MCF 10A (cell line): ENCODE measurements at regions not wholly inside any gene's neighbourhood (a gene's known extent, or its start where the extent isn't known, plus 50 kb on each side); places are given as distances from the start of the nearest gene placed in this dataset.

Experiments
- BruUV-seq: library from RNA; stranded (reverse); fragments of 400-500 nt; replicated peaks from 2 replicates; lab custom pipeline; 2021; lab: Mats Ljungman, UMichigan
- CTCF ChIA-PET: fragments of 300-600 bp; sonication (Branson Sonifier 250); formaldehyde crosslinking; extraction: SDS; loops from one replicate; lab custom pipeline; 2021; ENCODE audit warnings: antibody characterized with exemption, inconsistent platforms; lab: Yijun Ruan, JAX
- POLR2A ChIA-PET: fragments of 300-600, 350-650 bp; sonication (Branson Sonifier 250); formaldehyde crosslinking; extraction: SDS; loops from one replicate; lab custom pipeline; 2020; ENCODE audit warnings: antibody characterized with exemption, inconsistent platforms; lab: Yijun Ruan, JAX
- DNase-seq: peaks from one replicate; pipeline ENCODE4 v3.0.0-alpha.2; 2018; ENCODE audit not compliant: unreplicated experiment
- H3K27ac Mint-ChIP-seq: one replicate; pipeline ENCODE4 v1.8.0; 2022; ENCODE audit warnings: mild to moderate bottlenecking, low read depth, mixed read lengths; ENCODE audit not compliant: unreplicated experiment
- H3K27me3 Mint-ChIP-seq: one replicate; pipeline ENCODE4 v1.8.0; 2022; ENCODE audit warnings: mixed read lengths; ENCODE audit not compliant: insufficient read depth, unreplicated experiment
- H3K36me3 Mint-ChIP-seq: one replicate; pipeline ENCODE4 v1.8.0; 2022; ENCODE audit warnings: mild to moderate bottlenecking, moderate library complexity, mixed read lengths; ENCODE audit not compliant: insufficient read depth, unreplicated experiment
- H3K4me1 Mint-ChIP-seq: one replicate; pipeline ENCODE4 v1.8.0; 2022; ENCODE audit warnings: mixed read lengths; ENCODE audit not compliant: insufficient read depth, unreplicated experiment
- H3K4me3 Mint-ChIP-seq: one replicate; pipeline ENCODE4 v1.8.0; 2022; ENCODE audit warnings: mild to moderate bottlenecking, moderate library complexity, mixed read lengths; ENCODE audit not compliant: unreplicated experiment
- H3K9me3 Mint-ChIP-seq: one replicate; pipeline ENCODE4 v1.8.0; 2022; ENCODE audit warnings: mixed read lengths; ENCODE audit not compliant: unreplicated experiment
- CTCF ChIP-seq: fragments of 200-600 bp; IDR thresholded peaks from one replicate; pipeline ENCODE4 v1.8.0; 2022; ENCODE audit warnings: antibody characterized with exemption, mild to moderate bottlenecking; ENCODE audit not compliant: unreplicated experiment
- intact Hi-C: fragments of 100-400 bp; cut with micrococcal nuclease; formaldehyde crosslinking; loops from 2 replicates; pipeline ENCODE4 v1.14.1; 2022

GRCh38 chr5:171657473-171657872 lies 128.1 kb upstream of the SMIM23 start:
- no peaks in the 10 kb centered on the region for H3K27me3 Mint-ChIP-seq
- H3K27ac Mint-ChIP-seq, result no peak overlapping the region
- no peak overlapping the region for H3K4me3 Mint-ChIP-seq
- DNase-seq, result no peak
- H3K4me1 Mint-ChIP-seq, result no peaks in the 10 kb centered on the region
- POLR2A ChIA-PET, result interaction anchor here (1.0 to 1.2 kb wide), 2 partner anchors 9 to 10 kb away, joined by 4 to 8 read pairs; no protein-coding TSS in a partner anchor
- intact Hi-C loops, result no loop called here
- no peaks in the 10 kb centered on the region for H3K9me3 Mint-ChIP-seq
- CTCF ChIA-PET, result interaction anchor here (0.6 to 0.9 kb wide), 3 partner anchors 46 to 701 kb away, joined by 3 read pairs; no protein-coding TSS in a partner anchor
- no peaks in the 10 kb centered on the region for H3K36me3 Mint-ChIP-seq
- BruUV-seq, result no TSS peak
- no peak for TF ChIP-seq CTCF

GRCh38 chr5:171659896-171660295 lies 125.7 kb upstream of the SMIM23 start:
- Mint-ChIP-seq H3K4me1 (no peaks in the 10 kb centered on the region), H3K27ac (no peak overlapping the region), H3K4me3 (no peak overlapping the region), H3K9me3 (no peaks in the 10 kb centered on the region), H3K36me3 (no peaks in the 10 kb centered on the region), H3K27me3 (no peaks in the 10 kb centered on the region)
- intact Hi-C loops, result no loop called here
- CTCF ChIA-PET, result interaction anchor here (1.0 kb wide), 1 partner anchor 11 kb away, joined by 3 read pairs; no protein-coding TSS in a partner anchor
- POLR2A ChIA-PET, result no interaction called here
- no peak for TF ChIP-seq CTCF
- no peak for DNase-seq
- BruUV-seq, result no TSS peak

DNA sequence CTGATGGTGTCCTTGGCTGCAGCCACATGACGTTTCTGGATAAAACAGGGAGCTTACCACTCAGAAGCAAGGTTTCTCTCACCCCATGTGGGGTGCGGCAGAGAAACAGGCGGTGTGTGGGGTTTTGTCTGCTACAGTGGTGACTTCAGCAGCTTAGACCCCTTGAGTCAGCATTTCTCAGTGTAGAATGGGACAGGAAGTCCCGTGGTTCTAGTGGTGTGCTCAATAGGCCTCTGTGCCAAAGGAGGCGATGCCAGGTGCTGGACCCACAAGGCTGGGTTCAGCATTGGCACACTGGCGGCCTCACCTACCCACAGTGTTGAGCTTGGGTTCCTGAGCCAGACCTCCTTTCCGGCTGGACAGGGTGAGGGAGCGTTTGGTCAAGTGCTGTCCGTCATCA lies 125.2 kb upstream of the SMIM23 start:
- Mint-ChIP-seq H3K36me3 (no peaks in the 10 kb centered on the region), H3K9me3 (no peaks in the 10 kb centered on the region), H3K4me1 (no peaks in the 10 kb centered on the region), H3K27me3 (no peaks in the 10 kb centered on the region), H3K27ac (no peak overlapping the region), H3K4me3 (no peak overlapping the region)
- no peak for DNase-seq
- TF ChIP-seq CTCF, result no peak
- intact Hi-C loops, result no loop called here
- BruUV-seq, result no TSS peak
- ChIA-PET POLR2A (no interaction called here), CTCF (no interaction called here)

DNA sequence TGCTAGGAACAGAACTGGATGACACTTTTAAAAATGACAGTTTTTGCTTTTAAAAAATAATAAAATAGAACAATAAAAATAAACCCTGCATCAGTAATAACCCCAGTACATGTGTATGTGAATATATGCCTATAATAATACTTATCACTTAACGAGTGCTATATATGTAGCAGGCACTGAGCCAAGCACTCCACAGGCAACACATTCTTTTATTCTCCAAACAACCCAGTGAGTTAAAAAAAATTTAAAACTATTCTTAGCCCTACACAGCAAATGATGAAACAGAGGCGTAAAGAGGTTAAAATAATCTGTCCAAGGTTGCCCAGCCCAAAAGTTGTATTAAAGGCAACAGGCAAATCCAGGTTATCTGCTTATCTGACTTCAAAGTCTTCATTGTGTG lies 124.5 kb upstream of the SMIM23 start:
- no peak for TF ChIP-seq CTCF
- H3K36me3 Mint-ChIP-seq, result no peaks in the 10 kb centered on the region
- ChIA-PET POLR2A (no interaction called here), CTCF (no interaction called here)
- H3K4me3 Mint-ChIP-seq, result no peak overlapping the region
- BruUV-seq, result no TSS peak
- no peaks in the 10 kb centered on the region for H3K27me3 Mint-ChIP-seq
- DNase-seq, result no peak
- no peak overlapping the region for H3K27ac Mint-ChIP-seq
- intact Hi-C loops, result no loop called here
- no peaks in the 10 kb centered on the region for H3K9me3 Mint-ChIP-seq
- no peaks in the 10 kb centered on the region for H3K4me1 Mint-ChIP-seq
